ENCODE measurements at regions not wholly inside any gene's neighbourhood (a gene's known extent, or its start where the extent isn't known, plus 50 kb on each side); places are given as distances from the start of the nearest gene placed in this dataset.

- CTCF ChIA-PET = no interaction called here
- peaks cover 6% of the 10 kb centered on the region for H3K9me3 Mint-ChIP-seq (ENCODE audit: insufficient read depth)
- peaks cover 3% of the 10 kb centered on the region for H3K4me1 Mint-ChIP-seq
- H3K4me3 Mint-ChIP-seq = no peak overlapping the region
- Histone ChIP-seq H3K9me3 (ENCODE audit: control extremely low read depth in 1 of 3, control insufficient read depth in 2 of 3, insufficient read depth in 1 of 3, low read length in 2 of 3) (peaks cover 0 to 4% (median 0%) of the 10 kb centered on the region in 3 donors), H3K4me2 (replicated peaks; ENCODE audit: low read depth, low read length, poor library complexity, severe bottlenecking) (no peak overlapping the region), H3K4me3 (ENCODE audit: control extremely low read depth in 1 of 5, extremely low read depth in 1 of 5, insufficient read depth in 1 of 5, low read depth in 2 of 5, low read length in 4 of 5) (no peak overlapping the region), H4K20me1 (ENCODE audit: control insufficient read depth, insufficient read depth, low read length, poor library complexity, severe bottlenecking) (no peaks in the 10 kb centered on the region), H3K36me3 (replicated peaks in 1 of 2; ENCODE audit: control extremely low read depth in 1 of 2, control insufficient read depth in 1 of 2, extremely low read depth in 1 of 2, insufficient read depth in 2 of 2, low read length in 1 of 2) (no peaks in the 10 kb centered on the region), H3K4me1 (ENCODE audit: control insufficient read depth in 2 of 2, insufficient read depth in 2 of 2, low read length in 2 of 2) (no peaks in the 10 kb centered on the region), H3K9ac (ENCODE audit: low read length) (no peak overlapping the region), H2AFZ (ENCODE audit: insufficient read depth, low read depth, low read length, poor library complexity, severe bottlenecking) (no peak overlapping the region), H3K79me2 (ENCODE audit: control insufficient read depth, insufficient read depth, low read length) (no peaks in the 10 kb centered on the region), H3K27me3 (replicated peaks in 1 of 4; ENCODE audit: control extremely low read depth in 1 of 4, control insufficient read depth in 3 of 4, insufficient read depth in 4 of 4, low read length in 3 of 4) (no peaks in the 10 kb centered on the region), H3K27ac (ENCODE audit: low read length in 2 of 2) (no peak overlapping the region)
- ATAC-seq (ENCODE audit: low read depth) = no peak
- no CpG with 5 or more reads among the region's 2 CpGs for WGBS (ENCODE audit: insufficient coverage)
- no peaks in the 10 kb centered on the region for H3K27me3 Mint-ChIP-seq
- TF ChIP-seq, protein P1, sequence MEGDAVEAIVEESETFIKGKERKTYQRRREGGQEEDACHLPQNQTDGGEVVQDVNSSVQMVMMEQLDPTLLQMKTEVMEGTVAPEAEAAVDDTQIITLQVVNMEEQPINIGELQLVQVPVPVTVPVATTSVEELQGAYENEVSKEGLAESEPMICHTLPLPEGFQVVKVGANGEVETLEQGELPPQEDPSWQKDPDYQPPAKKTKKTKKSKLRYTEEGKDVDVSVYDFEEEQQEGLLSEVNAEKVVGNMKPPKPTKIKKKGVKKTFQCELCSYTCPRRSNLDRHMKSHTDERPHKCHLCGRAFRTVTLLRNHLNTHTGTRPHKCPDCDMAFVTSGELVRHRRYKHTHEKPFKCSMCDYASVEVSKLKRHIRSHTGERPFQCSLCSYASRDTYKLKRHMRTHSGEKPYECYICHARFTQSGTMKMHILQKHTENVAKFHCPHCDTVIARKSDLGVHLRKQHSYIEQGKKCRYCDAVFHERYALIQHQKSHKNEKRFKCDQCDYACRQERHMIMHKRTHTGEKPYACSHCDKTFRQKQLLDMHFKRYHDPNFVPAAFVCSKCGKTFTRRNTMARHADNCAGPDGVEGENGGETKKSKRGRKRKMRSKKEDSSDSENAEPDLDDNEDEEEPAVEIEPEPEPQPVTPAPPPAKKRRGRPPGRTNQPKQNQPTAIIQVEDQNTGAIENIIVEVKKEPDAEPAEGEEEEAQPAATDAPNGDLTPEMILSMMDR (IDR thresholded peaks at IDR 0.05) = no peak
- no peak for TF ChIP-seq EZH2 (IDR thresholded peaks at IDR 0.05; ENCODE audit: borderline replicate concordance, insufficient read depth, low read depth, low read length, poor library complexity, severe bottlenecking)
- DNase-seq = no peak
- H3K27ac Mint-ChIP-seq = no peak overlapping the region
- intact Hi-C loops (cut with micrococcal nuclease) = no loop called here
- POLR2A ChIA-PET = no interaction called here
These were observed 155.2 kb upstream of the TPK1 start for GRCh38 chr7:144991041-144991440.

DNA sequence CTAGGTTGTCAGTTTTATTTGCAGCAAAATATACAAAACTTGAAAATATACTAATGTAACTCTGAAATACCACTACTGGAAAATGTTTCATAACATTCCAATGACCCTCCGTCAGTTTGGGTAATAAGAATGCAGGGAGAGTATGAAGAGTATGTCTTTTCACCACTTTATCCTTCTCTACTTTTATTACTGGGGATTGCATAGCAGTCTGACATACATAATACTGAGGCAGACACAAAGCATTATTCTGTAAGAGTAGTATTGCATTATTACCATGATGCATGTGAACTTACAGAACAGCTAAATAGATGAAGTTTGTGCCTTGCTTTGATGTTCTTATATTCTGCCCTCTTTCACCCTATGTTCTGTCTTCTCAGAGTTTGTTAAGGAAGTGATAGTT is 151.8 kb upstream of the TPK1 start:
- Histone ChIP-seq H3K4me1 (ENCODE audit: control insufficient read depth in 2 of 2, insufficient read depth in 2 of 2, low read length in 2 of 2) (no peaks in the 10 kb centered on the region), H3K79me2 (ENCODE audit: control insufficient read depth, insufficient read depth, low read length) (no peaks in the 10 kb centered on the region), H3K36me3 (replicated peaks in 1 of 2; ENCODE audit: control extremely low read depth in 1 of 2, control insufficient read depth in 1 of 2, extremely low read depth in 1 of 2, insufficient read depth in 2 of 2, low read length in 1 of 2) (no peaks in the 10 kb centered on the region), H3K27me3 (replicated peaks in 1 of 4; ENCODE audit: control extremely low read depth in 1 of 4, control insufficient read depth in 3 of 4, insufficient read depth in 4 of 4, low read length in 3 of 4) (no peaks in the 10 kb centered on the region), H3K4me2 (replicated peaks; ENCODE audit: low read depth, low read length, poor library complexity, severe bottlenecking) (no peak overlapping the region), H3K9ac (ENCODE audit: low read length) (no peak overlapping the region), H4K20me1 (ENCODE audit: control insufficient read depth, insufficient read depth, low read length, poor library complexity, severe bottlenecking) (no peaks in the 10 kb centered on the region), H2AFZ (ENCODE audit: insufficient read depth, low read depth, low read length, poor library complexity, severe bottlenecking) (no peak overlapping the region), H3K4me3 (ENCODE audit: control extremely low read depth in 1 of 5, extremely low read depth in 1 of 5, insufficient read depth in 1 of 5, low read depth in 2 of 5, low read length in 4 of 5) (no peak overlapping the region), H3K27ac (ENCODE audit: low read length in 2 of 2) (no peak overlapping the region), H3K9me3 (ENCODE audit: control extremely low read depth in 1 of 3, control insufficient read depth in 2 of 3, insufficient read depth in 1 of 3, low read length in 2 of 3) (no peaks in the 10 kb centered on the region)
- ChIA-PET POLR2A (no interaction called here), CTCF (no interaction called here)
- ATAC-seq (ENCODE audit: low read depth) (no peak), DNase-seq (no peak)
- H3K27me3 Mint-ChIP-seq = no peaks in the 10 kb centered on the region
- WGBS (ENCODE audit: insufficient coverage) = no CpG with 5 or more reads among the region's 1 CpG
- no peaks in the 10 kb centered on the region for H3K9me3 Mint-ChIP-seq (ENCODE audit: insufficient read depth)
- H3K27ac Mint-ChIP-seq = no peak overlapping the region
- intact Hi-C loops (cut with micrococcal nuclease) = no loop called here
- TF ChIP-seq EZH2 (IDR thresholded peaks at IDR 0.05; ENCODE audit: borderline replicate concordance, insufficient read depth, low read depth, low read length, poor library complexity, severe bottlenecking) = no peak
- TF ChIP-seq, protein P1 (IDR thresholded peaks at IDR 0.05) = no peak
- H3K4me1 Mint-ChIP-seq = no peaks in the 10 kb centered on the region
- H3K4me3 Mint-ChIP-seq = no peak overlapping the region
